ENCODE measurements at regions not wholly inside any gene's neighbourhood (a gene's known extent, or its start where the extent isn't known, plus 50 kb on each side); places are given as distances from the start of the nearest gene placed in this dataset.

DNA sequence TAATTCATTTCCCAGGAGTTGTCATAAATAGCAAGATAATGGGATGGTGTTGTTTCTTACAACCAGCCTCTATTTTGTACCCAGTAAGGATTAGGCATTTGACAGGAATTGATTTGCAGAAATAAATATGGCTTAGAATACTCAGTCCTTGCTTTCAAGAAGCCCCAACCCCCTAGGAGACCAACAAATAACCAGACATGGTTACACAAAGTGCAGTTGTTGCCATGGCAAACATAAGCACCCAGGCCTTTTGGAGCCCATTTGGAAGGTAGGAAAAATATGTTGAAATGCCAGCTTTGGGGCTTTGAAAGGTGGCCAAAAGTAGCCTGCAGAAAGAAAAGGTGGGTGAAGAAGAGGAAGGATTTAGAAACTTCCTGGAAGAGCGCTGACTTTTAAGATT is 397.5 kb downstream of the CDC14C start:
- no peak overlapping the region for H3K4me3 ChIP-seq (replicated peaks in 1 of 3; ENCODE audit: low read depth in 2 of 3, low read length in 3 of 3)
- WGBS (ENCODE audit: insufficient coverage): no CpG with 5 or more reads among the region's 1 CpG
- no peak for DNase-seq
- H3K27me3 ChIP-seq (ENCODE audit: control insufficient read depth in 2 of 2, insufficient read depth in 2 of 2, low read length in 2 of 2): no peaks in the 10 kb centered on the region
- Mint-ChIP-seq H3K4me3 (no peak overlapping the region), H3K4me1 (no peaks in the 10 kb centered on the region), H3K27ac (no peak overlapping the region), H3K27me3 (ENCODE audit: low read depth in 3 of 3) (peaks cover 0 to 2% (median 0%) of the 10 kb centered on the region in 3 donors), H3K9me3 (no peaks in the 10 kb centered on the region), H3K36me3 (no peaks in the 10 kb centered on the region)
- no peak overlapping the region for H3K9ac ChIP-seq (ENCODE audit: insufficient read depth, low read length, poor library complexity, severe bottlenecking)
- intact Hi-C loops (cut with micrococcal nuclease): no loop called here
- TF ChIP-seq, protein P1, sequence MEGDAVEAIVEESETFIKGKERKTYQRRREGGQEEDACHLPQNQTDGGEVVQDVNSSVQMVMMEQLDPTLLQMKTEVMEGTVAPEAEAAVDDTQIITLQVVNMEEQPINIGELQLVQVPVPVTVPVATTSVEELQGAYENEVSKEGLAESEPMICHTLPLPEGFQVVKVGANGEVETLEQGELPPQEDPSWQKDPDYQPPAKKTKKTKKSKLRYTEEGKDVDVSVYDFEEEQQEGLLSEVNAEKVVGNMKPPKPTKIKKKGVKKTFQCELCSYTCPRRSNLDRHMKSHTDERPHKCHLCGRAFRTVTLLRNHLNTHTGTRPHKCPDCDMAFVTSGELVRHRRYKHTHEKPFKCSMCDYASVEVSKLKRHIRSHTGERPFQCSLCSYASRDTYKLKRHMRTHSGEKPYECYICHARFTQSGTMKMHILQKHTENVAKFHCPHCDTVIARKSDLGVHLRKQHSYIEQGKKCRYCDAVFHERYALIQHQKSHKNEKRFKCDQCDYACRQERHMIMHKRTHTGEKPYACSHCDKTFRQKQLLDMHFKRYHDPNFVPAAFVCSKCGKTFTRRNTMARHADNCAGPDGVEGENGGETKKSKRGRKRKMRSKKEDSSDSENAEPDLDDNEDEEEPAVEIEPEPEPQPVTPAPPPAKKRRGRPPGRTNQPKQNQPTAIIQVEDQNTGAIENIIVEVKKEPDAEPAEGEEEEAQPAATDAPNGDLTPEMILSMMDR (IDR thresholded peaks at IDR 0.05): no peak
- no peak overlapping the region for H3K4me2 ChIP-seq (replicated peaks; ENCODE audit: extremely low read depth, low read length, poor library complexity, severe bottlenecking)
- H3K9me3 ChIP-seq (replicated peaks in 1 of 2; ENCODE audit: control insufficient read depth in 1 of 2, insufficient read depth in 1 of 2, low read length in 2 of 2): no peaks in the 10 kb centered on the region
- H4K20me1 ChIP-seq (ENCODE audit: insufficient read depth, low read length): no peaks in the 10 kb centered on the region
- H3K27ac ChIP-seq (ENCODE audit: low read depth in 1 of 2, low read length in 2 of 2): no peak overlapping the region
- H3K4me1 ChIP-seq (ENCODE audit: control insufficient read depth in 1 of 2, insufficient read depth in 2 of 2, low read length in 2 of 2): no peaks in the 10 kb centered on the region
- H3K36me3 ChIP-seq (replicated peaks in 1 of 2; ENCODE audit: control insufficient read depth in 1 of 2, insufficient read depth in 2 of 2, low read length in 2 of 2): no peaks in the 10 kb centered on the region
- no peak overlapping the region for H2AFZ ChIP-seq (ENCODE audit: insufficient read depth, low read depth, low read length, poor library complexity, severe bottlenecking)
- no peaks in the 10 kb centered on the region for H3K79me2 ChIP-seq (ENCODE audit: insufficient read depth, low read length)

DNA sequence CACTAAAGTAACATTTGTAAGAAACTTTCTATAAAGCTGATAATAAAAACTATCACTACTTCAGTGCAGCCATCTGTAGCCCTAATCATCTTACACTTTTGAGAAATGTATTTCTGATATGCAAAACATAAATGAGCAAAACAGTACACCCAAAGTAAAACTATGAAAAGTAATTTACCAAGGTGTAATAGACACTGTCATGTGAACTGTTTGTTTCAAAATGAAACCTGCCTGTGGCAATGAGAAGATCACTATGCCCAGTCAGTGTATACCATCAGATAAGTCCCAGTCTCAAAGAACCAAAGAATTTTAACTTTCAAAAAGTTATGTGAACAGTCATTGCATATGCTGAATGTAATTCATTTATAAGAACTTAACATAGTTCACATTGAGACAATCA is 398.1 kb downstream of the CDC14C start:
- H3K4me3 ChIP-seq (replicated peaks in 1 of 3; ENCODE audit: low read depth in 2 of 3, low read length in 3 of 3): no peak overlapping the region
- H3K4me3 Mint-ChIP-seq: no peak overlapping the region
- H3K27me3 ChIP-seq (ENCODE audit: control insufficient read depth in 2 of 2, insufficient read depth in 2 of 2, low read length in 2 of 2): no peaks in the 10 kb centered on the region
- H3K9me3 ChIP-seq (replicated peaks in 1 of 2; ENCODE audit: control insufficient read depth in 1 of 2, insufficient read depth in 1 of 2, low read length in 2 of 2): no peaks in the 10 kb centered on the region
- no peak for DNase-seq
- no peaks in the 10 kb centered on the region for H3K79me2 ChIP-seq (ENCODE audit: insufficient read depth, low read length)
- no peak overlapping the region for H3K27ac Mint-ChIP-seq
- no peaks in the 10 kb centered on the region for H3K4me1 Mint-ChIP-seq
- H3K27ac ChIP-seq (ENCODE audit: low read depth in 1 of 2, low read length in 2 of 2): no peak overlapping the region
- H4K20me1 ChIP-seq (ENCODE audit: insufficient read depth, low read length): no peaks in the 10 kb centered on the region
- H3K9me3 Mint-ChIP-seq: no peaks in the 10 kb centered on the region
- H3K36me3 ChIP-seq (replicated peaks in 1 of 2; ENCODE audit: control insufficient read depth in 1 of 2, insufficient read depth in 2 of 2, low read length in 2 of 2): no peaks in the 10 kb centered on the region
- TF ChIP-seq, protein P1 (IDR thresholded peaks at IDR 0.05): no peak
- no peak overlapping the region for H3K4me2 ChIP-seq (replicated peaks; ENCODE audit: extremely low read depth, low read length, poor library complexity, severe bottlenecking)
- intact Hi-C loops (cut with micrococcal nuclease): no loop called here
- no peak overlapping the region for H2AFZ ChIP-seq (ENCODE audit: insufficient read depth, low read depth, low read length, poor library complexity, severe bottlenecking)
- no peaks in the 10 kb centered on the region for H3K4me1 ChIP-seq (ENCODE audit: control insufficient read depth in 1 of 2, insufficient read depth in 2 of 2, low read length in 2 of 2)
- no peak overlapping the region for H3K9ac ChIP-seq (ENCODE audit: insufficient read depth, low read length, poor library complexity, severe bottlenecking)
- peaks cover 0 to 2% (median 0%) of the 10 kb centered on the region in 3 donors for H3K27me3 Mint-ChIP-seq (ENCODE audit: low read depth in 3 of 3)
- H3K36me3 Mint-ChIP-seq: no peaks in the 10 kb centered on the region
